HG03575 (cell line): ENCODE measurements at regions not wholly inside any gene's neighbourhood (a gene's known extent, or its start where the extent isn't known, plus 50 kb on each side); places are given as distances from the start of the nearest gene placed in this dataset.
"Not testable (repeated sequence)": the region's sequence is repeated elsewhere in the genome, so short reads cannot be mapped to it uniquely, and the experiment has no call there.

Experiments
- ATAC-seq: cut with Tn5 transposase; IDR thresholded peaks from one replicate; pipeline ENCODE4 v1.9.1; 2021; ENCODE audit not compliant: unreplicated experiment, insufficient number of reproducible peaks, low FRiP score; ENCODE audit errors: extremely low read depth

DNA sequence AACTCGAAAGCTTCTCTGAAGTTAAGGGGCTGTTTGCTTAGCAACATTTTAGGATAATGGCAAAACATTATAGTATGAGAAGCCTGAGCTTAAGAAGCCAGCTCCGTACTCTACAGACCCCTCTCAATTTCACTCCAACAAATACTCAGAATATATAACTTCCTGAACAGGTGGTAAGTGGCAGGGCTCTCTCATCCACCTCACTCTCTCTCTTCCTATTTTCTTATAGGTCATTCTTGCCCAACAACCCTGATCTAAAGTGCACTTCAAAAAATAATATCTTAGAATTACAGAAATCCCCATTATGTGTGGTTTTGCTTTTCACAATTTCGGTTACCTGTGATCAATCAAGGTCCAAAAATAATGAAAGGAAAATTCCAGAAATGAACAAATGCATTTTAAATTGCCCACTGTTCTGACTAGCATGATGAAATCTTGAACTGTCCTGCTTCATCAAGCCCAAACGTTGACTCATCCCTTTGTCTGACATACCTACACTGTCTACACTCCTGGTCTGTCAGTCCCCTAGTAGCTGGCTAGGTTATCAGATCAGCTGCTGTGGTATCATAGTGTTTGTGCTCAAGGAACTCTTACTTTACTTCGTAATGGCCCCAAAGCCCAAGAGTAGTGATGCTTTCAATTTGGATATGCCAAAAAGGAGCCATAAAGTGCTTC is 122.8 kb upstream of the COL5A2 start:
- no peak for ATAC-seq

DNA sequence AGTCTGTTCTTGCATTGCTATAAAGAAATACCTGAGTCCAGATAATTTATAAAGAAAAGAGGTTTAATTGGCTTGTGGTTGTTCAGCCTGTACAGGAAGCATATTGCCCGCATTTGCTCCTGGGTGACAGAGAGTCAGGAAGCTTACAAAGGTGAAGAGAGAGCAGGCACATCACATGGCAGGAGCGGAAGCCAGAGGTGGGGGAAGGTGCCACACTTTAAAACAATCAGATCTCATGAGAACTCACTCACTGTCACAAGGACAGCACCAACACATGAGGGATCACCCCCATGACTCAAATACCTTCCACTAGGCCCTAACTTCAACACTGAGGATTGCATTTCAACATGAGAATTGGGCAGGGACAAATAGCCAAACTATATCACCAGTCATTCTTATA is 124.8 kb upstream of the COL5A2 start:
- no peak for ATAC-seq

DNA sequence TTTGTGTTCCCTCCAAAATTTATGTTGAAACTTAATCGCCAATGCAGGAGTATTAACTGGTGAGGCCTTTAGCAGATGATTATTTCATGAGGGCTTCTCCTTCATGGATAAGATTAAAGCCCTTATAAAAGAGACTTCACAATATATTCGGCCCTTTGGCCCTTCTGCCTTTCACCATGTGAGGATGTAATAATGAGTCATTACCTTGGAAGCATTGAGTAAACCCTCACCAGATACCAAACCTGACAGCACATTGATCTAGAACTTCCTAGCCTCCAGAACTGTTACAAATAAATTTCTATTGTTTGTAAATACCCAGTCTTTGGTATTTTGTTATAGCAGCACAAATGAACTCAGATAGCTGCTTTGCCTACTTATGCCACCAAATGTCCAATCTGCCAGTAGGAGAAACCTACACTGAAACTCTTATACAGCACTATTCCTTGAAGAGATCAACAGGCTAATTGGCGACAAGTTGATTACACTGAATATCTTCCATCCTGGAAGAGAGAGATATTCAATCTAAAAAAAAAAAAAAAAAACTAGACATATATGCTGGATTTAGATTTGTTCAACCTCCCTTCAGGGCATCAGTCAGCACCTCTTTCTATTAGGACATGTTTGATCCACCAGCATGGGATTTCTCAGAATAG is 125.9 kb upstream of the COL5A2 start:
- ATAC-seq, result no peak

DNA sequence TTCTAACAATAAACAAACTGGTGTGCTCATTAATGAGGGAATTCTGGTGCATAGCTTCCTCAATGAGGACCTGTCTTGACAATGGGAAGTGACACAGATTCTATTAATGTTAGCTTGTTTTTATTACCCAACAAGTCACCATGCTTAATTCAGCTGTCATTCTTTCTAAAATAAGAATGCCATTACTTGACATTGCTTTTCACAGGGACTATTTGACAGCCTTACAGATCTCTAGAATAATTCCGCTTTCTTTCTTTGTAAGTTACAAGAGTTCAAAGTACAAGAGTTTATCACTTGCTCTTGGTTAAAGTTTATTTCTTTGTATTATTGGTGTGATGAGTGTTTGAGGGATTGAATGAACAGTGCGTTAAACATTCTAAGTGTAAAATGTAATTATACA is 127.0 kb upstream of the COL5A2 start:
- no peak for ATAC-seq

DNA sequence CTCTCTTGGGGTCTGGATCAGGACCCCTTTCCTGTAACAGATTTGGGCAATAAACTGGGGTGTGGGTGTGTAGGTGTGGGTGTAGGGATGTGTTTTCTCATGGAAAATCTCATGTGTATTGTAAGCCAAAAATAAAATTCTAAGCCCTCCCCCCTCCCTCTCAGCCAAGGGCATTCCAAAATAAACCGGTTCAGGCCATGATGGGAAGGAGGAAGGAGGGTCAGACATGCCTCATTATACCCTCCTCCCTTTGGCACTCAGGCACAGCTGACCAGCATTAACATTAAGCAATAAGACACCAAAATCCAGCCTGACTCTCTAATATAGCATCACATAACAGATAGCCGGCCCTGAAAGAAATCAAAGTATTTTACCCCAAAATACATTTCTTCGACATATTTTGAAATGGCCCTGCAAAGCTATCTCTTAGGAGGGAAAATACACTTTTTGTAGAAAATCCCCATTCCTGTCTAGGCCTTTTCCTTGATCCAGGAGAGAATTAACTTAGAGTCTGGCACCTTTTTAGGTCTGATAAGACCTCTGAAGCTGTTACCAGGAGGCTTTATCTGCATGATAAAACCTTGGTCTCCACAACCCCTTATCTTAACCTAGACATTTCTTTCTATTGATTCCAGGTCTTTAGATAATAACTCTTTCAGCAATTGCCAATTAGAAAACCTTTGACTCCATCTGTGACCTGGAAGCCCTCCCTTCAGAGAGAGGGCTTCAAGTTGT is 128.7 kb upstream of the COL5A2 start:
- ATAC-seq, result no peak

DNA sequence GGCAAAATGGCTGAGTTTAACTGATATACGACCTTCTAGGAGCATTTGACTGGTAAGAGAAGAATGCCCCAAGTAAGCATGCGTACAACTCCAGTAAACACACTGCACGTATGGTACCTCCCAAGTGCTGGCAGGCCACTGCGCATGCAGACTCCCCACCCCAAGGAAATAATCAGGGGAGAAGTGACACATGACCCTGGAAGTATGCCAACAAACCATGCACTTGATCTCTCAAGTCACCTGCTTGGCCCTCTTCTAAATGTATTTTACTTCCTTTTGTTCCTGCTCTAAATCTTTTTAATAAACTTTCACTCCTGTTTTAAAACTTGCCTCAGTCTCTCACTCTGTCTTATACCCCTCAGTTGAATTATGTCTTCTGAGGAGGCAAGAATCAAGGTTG is 129.8 kb upstream of the COL5A2 start:
- ATAC-seq, result no peak

DNA sequence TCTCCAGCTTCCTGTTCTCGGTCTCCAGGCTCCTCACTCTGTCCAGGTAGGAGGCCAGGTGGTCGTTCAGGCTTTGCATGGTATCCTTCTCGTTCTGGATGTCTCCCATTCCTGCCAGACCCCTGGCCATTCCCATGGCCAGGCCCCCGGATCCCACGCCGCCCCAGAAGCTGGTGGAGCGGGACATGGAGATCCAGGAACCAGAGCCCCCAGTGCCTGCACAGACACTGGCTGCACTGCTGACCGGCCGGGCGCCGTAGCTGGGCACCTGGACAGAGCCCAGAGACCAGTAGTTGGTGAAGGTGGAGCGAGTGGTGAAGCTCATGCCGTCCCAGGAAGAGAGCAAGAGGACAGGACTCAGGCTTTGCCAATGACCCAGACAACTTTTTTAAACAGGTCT is 129.1 kb upstream of the WDR75 start:
- no peak for ATAC-seq

DNA sequence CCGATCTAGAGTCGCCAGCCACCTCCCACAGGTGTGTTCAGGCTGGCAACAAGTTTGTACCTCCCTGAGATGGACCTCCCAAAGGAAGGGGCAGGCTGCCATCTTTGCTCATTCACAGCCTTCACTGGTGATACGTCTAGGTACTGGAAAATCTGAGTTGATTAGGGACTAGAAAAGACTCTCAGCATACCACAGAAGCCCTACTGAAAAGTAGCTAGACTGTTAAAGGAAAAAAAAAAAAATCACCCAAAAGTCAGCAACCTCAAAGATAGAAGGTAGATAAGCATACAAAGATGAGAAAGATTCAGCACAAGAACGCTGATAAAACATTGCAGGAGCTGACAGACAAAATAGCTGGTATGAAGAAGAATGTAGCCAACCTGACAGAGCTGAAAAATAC is 128.6 kb upstream of the WDR75 start:
- no peak for ATAC-seq

DNA sequence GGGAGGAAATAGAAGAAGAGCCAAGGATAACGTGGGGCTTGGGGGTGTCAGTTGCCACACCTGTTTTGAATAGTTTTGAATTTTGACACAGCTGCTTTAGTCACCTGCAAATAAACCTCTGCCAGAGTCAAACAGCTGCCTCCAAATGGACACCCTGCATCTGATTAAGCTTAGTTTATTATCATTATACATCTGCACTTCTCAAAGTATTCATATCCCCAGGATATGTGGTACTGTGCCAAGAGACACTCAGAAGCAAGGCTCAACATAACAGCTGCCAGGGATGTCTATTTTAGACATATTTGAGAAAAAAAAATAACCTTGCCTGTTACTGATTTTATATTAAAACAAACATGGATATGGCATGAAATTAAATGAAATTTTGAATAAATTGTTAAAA is 122.5 kb upstream of the WDR75 start:
- ATAC-seq, result no peak

DNA sequence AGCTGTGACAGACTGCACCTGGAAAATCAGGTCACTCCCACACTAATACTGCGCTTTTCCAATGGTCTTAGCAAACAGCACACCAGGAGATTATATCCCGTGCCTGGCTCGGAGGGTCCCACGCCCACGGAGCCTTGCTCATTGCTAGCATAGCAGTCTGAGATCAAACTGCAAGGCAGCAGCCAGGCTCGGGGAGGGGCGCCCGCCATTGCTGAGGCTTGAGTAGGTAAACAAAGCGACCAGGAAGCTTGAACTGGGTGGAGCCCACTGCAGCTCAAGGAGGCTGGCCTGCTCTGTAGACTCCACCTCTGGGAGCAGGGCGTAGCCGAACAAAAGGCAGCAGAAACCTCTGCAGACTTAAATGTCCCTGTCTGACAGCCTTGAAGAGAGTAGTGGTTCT is 121.8 kb upstream of the WDR75 start:
- ATAC-seq, result not testable (repeated sequence)

DNA sequence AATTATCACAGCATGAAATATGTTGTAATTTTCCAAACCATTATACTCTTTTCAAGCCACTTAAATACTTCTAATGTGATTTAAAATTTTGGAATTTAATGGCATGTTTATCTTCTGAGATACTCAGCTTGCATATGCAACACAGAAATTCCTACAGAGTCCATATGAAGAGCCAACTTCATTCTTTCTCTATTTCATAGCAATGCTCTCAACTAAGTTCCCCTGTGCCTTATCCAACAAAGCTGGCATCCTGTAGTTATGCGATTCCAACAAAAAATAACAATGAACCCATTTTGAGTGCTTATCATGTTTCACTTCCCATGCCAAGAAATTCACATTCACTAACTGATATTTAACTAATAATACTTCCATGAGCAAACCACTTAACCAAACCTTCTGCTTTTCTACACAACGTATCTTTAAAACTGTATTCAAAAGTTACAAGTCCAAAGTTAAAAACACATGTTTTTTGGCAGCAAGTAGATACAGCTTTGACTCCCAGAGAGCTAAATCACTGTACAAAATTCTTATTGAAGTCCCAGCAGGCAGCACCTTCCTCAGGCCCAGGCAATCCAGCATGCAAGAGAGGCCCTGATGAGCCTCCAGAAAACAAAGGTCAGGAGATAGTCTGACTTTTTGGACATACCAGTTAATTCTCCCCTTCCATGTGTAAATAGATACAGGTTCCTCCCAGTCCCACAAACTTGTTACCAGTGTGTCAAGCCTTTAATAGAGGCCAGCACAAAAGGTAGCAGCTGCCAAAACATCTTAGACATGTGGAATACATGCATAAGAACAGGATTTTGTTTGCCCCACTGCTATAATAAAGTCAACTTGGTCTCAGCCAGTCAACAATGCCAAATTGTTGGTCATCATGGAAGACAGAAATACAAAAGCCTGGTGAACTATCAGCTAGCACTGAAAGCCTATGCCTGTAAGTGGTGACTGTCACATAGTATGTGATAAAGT is 113.1 kb upstream of the WDR75 start:
- ATAC-seq, result no peak

DNA sequence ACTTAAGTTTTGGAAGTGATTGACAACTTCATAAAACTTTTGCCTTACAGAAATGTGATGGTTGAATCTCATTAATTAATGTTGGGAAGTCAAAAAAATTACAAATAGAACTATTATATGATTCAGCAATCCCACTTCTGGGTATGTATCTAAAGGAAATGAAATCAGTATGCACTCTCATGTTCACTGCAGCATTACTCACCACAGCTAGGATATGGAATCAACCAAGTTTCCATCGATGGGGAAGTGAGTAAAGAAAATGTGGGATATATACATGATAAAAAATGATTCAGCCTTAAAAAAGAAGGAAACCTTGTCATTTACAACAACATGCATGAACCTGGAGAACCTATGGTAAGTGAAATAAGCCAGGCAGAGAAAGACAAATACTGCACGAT is 112.4 kb upstream of the WDR75 start:
- no peak for ATAC-seq

DNA sequence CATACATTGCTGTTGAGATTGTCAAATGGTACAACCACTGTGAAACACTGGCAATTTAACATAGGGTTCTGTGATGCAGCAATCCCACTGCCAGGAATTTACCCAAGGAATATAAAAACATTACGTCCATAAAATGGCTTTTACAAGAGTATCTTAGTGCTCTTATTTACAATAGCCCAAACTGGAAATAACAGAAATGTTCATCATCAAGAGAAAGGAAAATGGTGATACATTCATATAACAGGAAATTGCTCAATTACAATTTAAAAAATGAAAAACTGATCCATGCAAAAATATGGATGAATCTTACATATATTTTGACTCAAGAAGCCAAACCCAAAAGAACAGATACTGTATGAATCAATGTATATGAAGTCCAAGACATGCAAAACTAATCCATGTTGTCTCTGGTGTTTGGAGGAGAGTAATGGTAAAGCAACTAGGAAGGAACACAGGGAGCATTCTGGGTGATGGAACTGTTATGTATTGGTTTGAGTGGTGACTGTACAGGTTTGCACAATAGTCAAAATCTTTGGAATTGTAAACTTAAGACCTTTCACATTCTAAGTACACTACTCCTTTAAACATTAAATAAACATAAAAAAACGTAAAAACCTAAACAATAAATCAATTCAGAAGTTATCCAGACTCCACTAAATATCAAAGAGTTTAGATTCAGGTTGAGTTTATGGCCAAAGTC is 104.8 kb upstream of the WDR75 start:
- no peak for ATAC-seq

DNA sequence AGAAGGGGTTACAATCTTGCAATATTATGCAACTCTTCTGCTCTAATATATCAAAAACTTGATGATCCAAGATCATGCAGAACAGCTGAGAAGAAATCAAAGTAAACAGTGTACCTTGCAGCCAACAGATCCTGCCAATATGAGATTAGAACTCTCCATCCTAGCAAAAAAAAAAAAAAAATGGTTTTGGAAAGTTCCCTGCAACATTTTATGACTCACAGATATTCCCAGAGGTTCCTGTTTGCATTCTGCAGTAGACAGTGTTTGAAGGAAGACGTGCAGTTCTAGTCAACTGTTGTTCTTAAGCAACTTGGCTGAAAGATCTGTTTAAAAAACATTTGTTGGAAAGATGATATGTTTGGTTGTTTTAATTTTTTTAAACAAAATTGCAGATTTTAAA is 103.6 kb upstream of the WDR75 start:
- ATAC-seq, result no peak

DNA sequence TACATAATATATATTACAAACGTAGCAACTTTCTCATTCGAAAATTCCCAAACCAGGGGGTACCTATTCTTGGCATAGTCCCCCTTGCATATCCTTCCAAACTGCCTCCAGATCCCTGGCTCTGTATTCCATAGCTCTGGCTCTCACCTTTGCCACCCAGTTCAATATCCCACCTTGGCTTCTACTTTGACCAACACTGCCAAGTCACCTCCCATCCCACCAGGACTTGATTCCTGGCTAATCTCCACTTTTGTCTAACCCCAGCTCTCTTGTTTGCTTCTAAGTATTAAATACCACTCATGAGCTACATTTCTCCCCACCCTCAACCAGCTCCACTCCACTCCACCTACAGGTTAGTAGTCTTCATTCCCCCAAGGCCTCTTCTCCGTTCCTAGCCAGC is 103.2 kb upstream of the WDR75 start:
- no peak for ATAC-seq

DNA sequence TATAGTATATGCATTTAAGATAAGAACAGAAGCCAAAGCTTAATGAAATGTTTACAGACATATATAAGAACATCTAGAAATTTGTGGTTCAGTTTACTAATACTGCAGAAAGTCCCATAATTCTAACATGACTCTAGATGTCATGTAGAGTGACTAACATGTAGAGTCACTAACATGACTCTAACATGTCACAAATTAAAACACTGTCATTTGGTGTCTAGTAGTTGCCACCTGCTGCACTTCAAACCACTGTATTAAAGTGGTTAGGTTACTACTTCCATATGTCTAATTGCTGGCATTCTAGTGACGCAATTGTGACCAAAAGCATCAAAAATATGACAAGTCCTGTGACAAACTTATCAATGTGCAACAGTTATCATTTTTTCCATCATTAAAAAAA is 100.2 kb upstream of the WDR75 start:
- no peak for ATAC-seq

DNA sequence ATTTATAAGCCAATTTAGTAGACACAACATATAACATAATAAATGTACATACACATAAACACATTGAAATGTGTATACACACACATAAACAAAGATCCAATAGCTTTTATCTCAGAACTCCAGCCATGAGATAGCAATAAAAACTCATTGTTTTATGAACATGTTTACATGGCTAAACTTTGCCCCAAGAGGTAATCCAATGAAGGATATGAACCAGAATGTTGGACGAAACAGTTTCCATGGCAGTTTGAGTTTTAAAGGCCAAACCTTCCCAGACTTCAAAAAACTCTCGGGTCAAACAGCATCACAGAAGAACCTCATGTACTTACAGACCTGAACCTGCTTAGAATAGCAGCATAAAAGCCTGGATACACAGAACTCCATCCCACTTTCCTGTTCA is 97.2 kb upstream of the WDR75 start:
- no peak for ATAC-seq

DNA sequence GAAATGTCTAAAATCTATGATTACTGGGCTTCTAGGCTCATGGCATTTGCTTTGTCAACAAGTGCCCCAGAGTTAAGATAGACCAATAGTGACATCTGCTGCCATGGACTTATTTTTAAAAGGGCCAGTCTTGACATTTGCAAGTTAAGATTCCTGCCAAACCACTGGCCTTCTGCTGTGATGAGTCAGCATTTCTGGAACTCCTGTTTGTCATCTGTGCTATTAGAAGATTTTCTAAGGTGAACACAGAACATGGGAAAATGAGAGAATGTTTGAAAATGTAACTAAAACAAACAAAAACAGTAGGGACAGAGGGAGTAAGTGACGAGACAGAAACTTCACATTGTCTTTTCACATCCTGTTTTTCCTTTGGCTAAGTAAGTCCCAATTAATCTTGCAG is 93.7 kb upstream of the WDR75 start:
- ATAC-seq, result peak; percentile 58

DNA sequence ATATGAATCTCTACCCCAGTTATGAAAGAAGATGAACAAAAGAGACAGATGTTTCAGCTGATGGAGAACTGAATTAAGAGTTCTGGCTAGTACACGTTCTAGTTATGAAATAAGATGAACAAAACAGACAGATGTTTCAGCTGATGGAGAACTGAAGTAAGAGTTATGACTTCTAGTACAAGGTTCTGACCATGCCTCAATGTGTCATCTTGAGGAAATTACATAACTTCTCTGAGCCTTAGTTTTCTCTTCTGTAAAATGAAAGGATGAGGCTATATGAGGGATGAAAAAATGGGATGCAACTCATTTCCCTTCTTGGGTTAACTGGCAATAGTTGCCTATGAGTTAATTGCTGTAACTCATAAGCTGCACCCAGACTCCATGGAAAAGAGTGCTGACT is 92.9 kb upstream of the WDR75 start:
- ATAC-seq, result no peak
